ENCODE measurements at regions not wholly inside any gene's neighbourhood (a gene's known extent, or its start where the extent isn't known, plus 50 kb on each side); places are given as distances from the start of the nearest gene placed in this dataset.

DNA sequence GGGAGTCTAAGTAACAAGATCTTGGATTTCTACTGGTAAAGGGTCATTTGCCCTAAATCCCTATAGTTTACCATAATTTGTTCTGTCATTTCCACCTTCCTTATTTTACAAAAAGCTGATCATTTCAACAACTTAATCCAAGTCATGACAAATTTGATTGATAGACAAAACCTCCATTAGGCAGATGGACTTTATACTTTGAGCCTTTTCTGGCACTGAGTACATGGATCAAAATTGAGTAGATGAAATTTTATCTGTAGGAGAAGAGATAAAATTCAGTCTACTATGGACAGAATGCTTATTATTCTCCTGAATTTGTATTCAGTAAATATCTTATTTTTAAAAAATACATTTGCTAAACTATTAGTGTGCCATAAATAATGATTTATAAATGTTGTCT lies 62.6 kb upstream of the NRIP1 start:
- H2BK15ac ChIP-seq (ENCODE audit: low read depth, low read length), result no peak overlapping the region
- no peaks in the 10 kb centered on the region for H4K20me1 ChIP-seq (ENCODE audit: control insufficient read depth, insufficient read depth, insufficient read length)
- H3K36me3 Mint-ChIP-seq (ENCODE audit: insufficient read depth in 1 of 3, low read depth in 3 of 3), result no peaks in the 10 kb centered on the region; a peak in 1 of 7 replicates
- H3K18ac ChIP-seq (ENCODE audit: insufficient read length, low read depth, low read length), result no peak overlapping the region
- H4K5ac ChIP-seq (ENCODE audit: insufficient read length, low read depth, low read length), result no peak overlapping the region
- H3K4ac ChIP-seq (ENCODE audit: low read depth, low read length), result no peak overlapping the region
- H3K23ac ChIP-seq (ENCODE audit: insufficient read length, low read depth, low read length), result no peak overlapping the region
- no peaks in the 10 kb centered on the region for H3K23me2 ChIP-seq (ENCODE audit: insufficient read length, low read depth, low read length, poor library complexity, severe bottlenecking)
- H3K9ac ChIP-seq (ENCODE audit: extremely low read depth, insufficient read length, low read length), result no peak overlapping the region
- no peak for DNase-seq
- peaks cover 15 to 18% of the 10 kb centered on the region in 2 experiments for H3K4me1 Mint-ChIP-seq
- H3K4me3 Mint-ChIP-seq, result no peak overlapping the region
- no peak for TF ChIP-seq CTCF (conservative IDR thresholded peaks at IDR 0.05)
- H3K9me3 ChIP-seq (ENCODE audit: control insufficient read depth, low read depth, low read length), result no peaks in the 10 kb centered on the region
- H3K79me2 ChIP-seq (ENCODE audit: insufficient read depth, low read length), result no peaks in the 10 kb centered on the region
- H3K4me2 ChIP-seq (ENCODE audit: insufficient read depth, insufficient read length, low read length), result no peak overlapping the region
- H3K4me1 ChIP-seq (ENCODE audit: insufficient read depth, low read length), result peaks cover 1% of the 10 kb centered on the region; the same call in 1 of the 2 replicates
- no peak overlapping the region for H3T11ph ChIP-seq (ENCODE audit: low read length)
- H3K79me1 ChIP-seq (ENCODE audit: insufficient read depth, low read depth, low read length, poor library complexity, severe bottlenecking), result no peaks in the 10 kb centered on the region
- H3K9me3 Mint-ChIP-seq, result no peaks in the 10 kb centered on the region
- H4K91ac ChIP-seq (ENCODE audit: insufficient read length, low read depth, low read length), result no peak overlapping the region
- H3K27ac ChIP-seq (ENCODE audit: insufficient read length, low read depth, low read length), result no peak overlapping the region
- no peak overlapping the region for H4K8ac ChIP-seq (replicated peaks; ENCODE audit: insufficient read length, low read depth, low read length)
- no peak overlapping the region for H2BK5ac ChIP-seq (ENCODE audit: insufficient read length, low read length)
- H3K56ac ChIP-seq (ENCODE audit: insufficient read length, low read depth, low read length), result no peak overlapping the region
- no peak overlapping the region for H2BK20ac ChIP-seq (ENCODE audit: low read depth, low read length, poor library complexity, severe bottlenecking)
- no peaks in the 10 kb centered on the region for H3K27me3 Mint-ChIP-seq (ENCODE audit: low read depth)
- H3K27me3 ChIP-seq (ENCODE audit: insufficient read depth, low read length), result no peaks in the 10 kb centered on the region
- H3K27ac Mint-ChIP-seq, result no peak overlapping the region
- no peak overlapping the region for H2BK12ac ChIP-seq (ENCODE audit: insufficient read length, low read depth, low read length)
- no peak overlapping the region for H2AK5ac ChIP-seq (ENCODE audit: insufficient read length, low read length)
- no peak overlapping the region for H2AFZ ChIP-seq (ENCODE audit: low read length)
- no peak overlapping the region for H3K14ac ChIP-seq (ENCODE audit: insufficient read depth, low read length)
- no peak overlapping the region for H2BK120ac ChIP-seq (ENCODE audit: low read depth, low read length, poor library complexity, severe bottlenecking)
